HCT116 (cell line): ENCODE measurements at regions not wholly inside any gene's neighbourhood (a gene's known extent, or its start where the extent isn't known, plus 50 kb on each side); places are given as distances from the start of the nearest gene placed in this dataset.

Experiments used
- ATAC-seq: fragments of 200-7000 bp; cut with Tn5 transposase; 2 replicates; pipeline ENCODE4 v1.9.1; 2020; ENCODE audit warnings: mild to moderate bottlenecking, moderate library complexity
- BruUV-seq: library from RNA; stranded (reverse); fragments of 400-500 nt; replicated peaks from 2 replicates; lab custom pipeline; 2021; lab: Mats Ljungman, UMichigan
- CTCF ChIA-PET: fragments of 300-600 bp; sonication (Branson Sonifier 250); formaldehyde crosslinking; loops from one replicate; lab custom pipeline; 2021; ENCODE audit warnings: antibody characterized with exemption; lab: Charles Lee
- POLR2A ChIA-PET: fragments of 300-600, 350-600 bp; sonication (Branson Sonifier 250); formaldehyde crosslinking; loops from one replicate; lab custom pipeline; 2021; ENCODE audit warnings: antibody characterized with exemption; lab: Charles Lee
- RAD21 ChIA-PET, 2 experiments: fragments of 300-600 bp; sonication (Branson Sonifier 250); formaldehyde crosslinking; loops; one replicate each; lab custom pipeline; 2023; ENCODE audit warnings: low total read pairs in 2 of 2; ENCODE audit not compliant: uncharacterized antibody in 2 of 2, unreplicated experiment in 2 of 2, low non-redundant PET in 1 of 2; lab: Charles Lee
- DNase-seq: peaks from one replicate; pipeline ENCODE4 v3.0.0-alpha.2; 2010; ENCODE audit warnings: low read depth, low spot score
- H2AFZ ChIP-seq: fragments of 200-600 bp; shearing (Covaris generic), sonication (generic); 2 replicates; pipeline ENCODE4 v1.6.1; 2017; ENCODE audit warnings: low read depth, mixed run types, mixed read lengths, antibody characterized with exemption, low read length; ENCODE audit not compliant: poor library complexity, severe bottlenecking
- H3K27ac ChIP-seq: 2 replicates; pipeline ENCODE4 v1.5.1; 2012; ENCODE audit warnings: low read depth, low read length
- H3K27me3 ChIP-seq: fragments of 200-600 bp; sonication (generic); 2 replicates; pipeline ENCODE4 v1.6.1; 2016; ENCODE audit warnings: mixed run types, low read length, mixed read lengths; ENCODE audit not compliant: insufficient read depth
- H3K36me3 ChIP-seq, 2 experiments: fragments of 200-500 bp in 1 of 2; fragments of 200-600 bp in 1 of 2; sonication (Bioruptor generic) in 1 of 2; sonication (generic) in 1 of 2; 2 replicates each; pipeline versions ENCODE4 v1.5.1 to v1.6.1; 2014 to 2016; ENCODE audit warnings: low read length in 2 of 2, inconsistent platforms in 1 of 2, mixed read lengths in 1 of 2, mixed run types in 1 of 2; ENCODE audit not compliant: insufficient read depth in 2 of 2, control insufficient read depth in 1 of 2
- H3K4me1 ChIP-seq, 2 experiments: fragments of 200-600 bp in 1 of 2; sonication (generic) in 1 of 2; 2 replicates each; pipeline versions ENCODE4 v1.5.1 to v1.6.1; 2012 to 2017; ENCODE audit warnings: low read length in 2 of 2, inconsistent platforms in 1 of 2, mild to moderate bottlenecking in 1 of 2, mixed read lengths in 1 of 2, mixed run types in 1 of 2, moderate library complexity in 1 of 2; ENCODE audit not compliant: insufficient read depth in 2 of 2, control insufficient read depth in 1 of 2
- H3K4me2 ChIP-seq: fragments of 200-600 bp; sonication (generic); 2 replicates; pipeline ENCODE4 v1.6.1; 2017; ENCODE audit warnings: mixed run types, low read length, mixed read lengths
- H3K4me3 ChIP-seq, 2 experiments: fragments of 200-600 bp in 1 of 2; sonication (generic) in 1 of 2; replicated peaks in 1 of 2; 2 replicates each; pipeline ENCODE4 v1.5.1; 2011 to 2016; ENCODE audit warnings: low read length in 2 of 2, control low read depth in 1 of 2, low read depth in 1 of 2, mild to moderate bottlenecking in 1 of 2, mixed read lengths in 1 of 2, mixed run types in 1 of 2
- H3K79me2 ChIP-seq: fragments of 200-600 bp; sonication (generic); 2 replicates; pipeline ENCODE4 v1.6.1; 2017; ENCODE audit warnings: mild to moderate bottlenecking, mixed run types, low read length, moderate library complexity, mixed read lengths; ENCODE audit not compliant: insufficient read depth
- H3K9ac ChIP-seq: fragments of 200-600 bp; sonication (generic); 2 replicates; pipeline ENCODE4 v1.6.1; 2016; ENCODE audit warnings: low read length, mixed read lengths
- H3K9me2 ChIP-seq: fragments of 200-600 bp; sonication (generic), shearing (Covaris generic); 2 replicates; pipeline ENCODE4 v1.6.1; 2017; ENCODE audit warnings: mixed run types, mild to moderate bottlenecking, moderate library complexity; ENCODE audit not compliant: insufficient read depth
- H3K9me3 ChIP-seq, 2 experiments: fragments of 200-500 bp in 1 of 2; fragments of 200-600 bp in 1 of 2; sonication (Bioruptor generic) in 1 of 2; sonication (generic) in 1 of 2; 2 replicates each; pipeline ENCODE4 v1.6.1; 2014 to 2017; ENCODE audit warnings: low read length in 2 of 2, mixed read lengths in 2 of 2, inconsistent platforms in 1 of 2, low read depth in 1 of 2, mild to moderate bottlenecking in 1 of 2, mixed run types in 1 of 2, moderate library complexity in 1 of 2; ENCODE audit not compliant: control insufficient read depth in 1 of 2, insufficient read depth in 1 of 2
- H4K20me1 ChIP-seq: fragments of 200-600 bp; sonication (generic), shearing (Covaris generic); 2 replicates; pipeline ENCODE4 v1.6.1; 2017; ENCODE audit warnings: mixed run types, mild to moderate bottlenecking, moderate library complexity; ENCODE audit not compliant: insufficient read depth
- ATF3 ChIP-seq: IDR thresholded peaks from 2 replicates; pipeline ENCODE4 v1.6.1; 2012
- CBX3 ChIP-seq: IDR thresholded peaks from 2 replicates; pipeline ENCODE4 v1.6.1; 2012; ENCODE audit warnings: low read depth
- EZH2 ChIP-seq: fragments of 200-600 bp; sonication (generic); IDR thresholded peaks from 2 replicates; pipeline ENCODE4 v1.6.1; 2017; ENCODE audit warnings: antibody characterized with exemption, mixed run types
- EZH2phosphoT487 ChIP-seq: fragments of 200-600 bp; IDR thresholded peaks from 2 replicates; pipeline ENCODE4 v1.6.1; 2018; ENCODE audit warnings: antibody characterized with exemption, borderline replicate concordance
- FOSL1 ChIP-seq: IDR thresholded peaks from 2 replicates; pipeline ENCODE4 v1.6.1; 2012; ENCODE audit warnings: low read depth
- JUND ChIP-seq: IDR thresholded peaks from 2 replicates; pipeline ENCODE4 v1.6.1; 2012
- MAX ChIP-seq: IDR thresholded peaks from 2 replicates; pipeline ENCODE4 v1.6.1; 2012
- POLR2A ChIP-seq: IDR thresholded peaks from 2 replicates; pipeline ENCODE4 v1.7.0; 2011; ENCODE audit warnings: borderline replicate concordance; ENCODE audit not compliant: insufficient read depth, insufficient read length; ENCODE audit errors: extremely low read depth
- POLR2AphosphoS5 ChIP-seq: IDR thresholded peaks from 2 replicates; pipeline ENCODE4 v1.6.1; 2011; ENCODE audit warnings: mild to moderate bottlenecking, low read depth, low read length, moderate library complexity
- REST ChIP-seq: IDR thresholded peaks from 2 replicates; pipeline ENCODE4 v1.6.1; 2012; ENCODE audit warnings: low read depth
- SIN3A ChIP-seq: IDR thresholded peaks from 2 replicates; pipeline ENCODE4 v1.6.1; 2012; ENCODE audit warnings: low read depth
- SRF ChIP-seq: IDR thresholded peaks from 2 replicates; pipeline ENCODE4 v1.6.1; 2012; ENCODE audit warnings: low read depth
- TCF7L2 ChIP-seq: IDR thresholded peaks from 2 replicates; pipeline ENCODE4 v1.7.0; 2011; ENCODE audit warnings: borderline replicate concordance, inconsistent platforms; ENCODE audit not compliant: insufficient read depth, insufficient read length; ENCODE audit errors: extremely low read depth
- YY1 ChIP-seq: IDR thresholded peaks from 2 replicates; pipeline ENCODE4 v1.6.1; 2011; ENCODE audit warnings: low read length, low read depth, moderate library complexity, mild to moderate bottlenecking; ENCODE audit not compliant: insufficient replicate concordance; ENCODE audit errors: extremely low read depth
- ZFX ChIP-seq: fragments of 450-650 bp; IDR thresholded peaks from 2 replicates; pipeline ENCODE4 v1.6.1; 2017
- ZNF274 ChIP-seq: fragments of 200-500 bp; sonication (Bioruptor generic); IDR thresholded peaks from 2 replicates; pipeline ENCODE4 v1.6.1; 2014; ENCODE audit warnings: mild to moderate bottlenecking, low read depth, low read length, inconsistent platforms
- intact Hi-C: fragments of 100-400 bp; cut with micrococcal nuclease; formaldehyde crosslinking; loops from 2 replicates; pipeline ENCODE4 v1.10.0; 2022
- TF ChIP-seq, protein P1 (sequence below): IDR thresholded peaks from 2 replicates; pipeline ENCODE4 v1.6.1; 2011; ENCODE audit warnings: mild to moderate bottlenecking, low read length, moderate library complexity; ENCODE audit not compliant: insufficient replicate concordance; ENCODE audit errors: extremely low read depth
- TF ChIP-seq, protein P2 (sequence below), 3 experiments: fragments of 200-600 bp in 1 of 3; sonication (generic) in 1 of 3; IDR thresholded peaks in 2 of 3; conservative IDR thresholded peaks in 1 of 3; 2 replicates each; pipeline ENCODE4 v1.5.1; 2012 to 2017; ENCODE audit warnings: low read depth in 2 of 3, low read length in 2 of 3, antibody characterized with exemption in 1 of 3, borderline replicate concordance in 1 of 3, control low read depth in 1 of 3, mild to moderate bottlenecking in 1 of 3, mixed read lengths in 1 of 3, mixed run types in 1 of 3, moderate library complexity in 1 of 3; ENCODE audit not compliant: insufficient read depth in 1 of 3

GRCh38 chr6:144888621-144889020 lies 603.5 kb downstream of the UTRN start (continued):
- TF ChIP-seq, protein P1, sequence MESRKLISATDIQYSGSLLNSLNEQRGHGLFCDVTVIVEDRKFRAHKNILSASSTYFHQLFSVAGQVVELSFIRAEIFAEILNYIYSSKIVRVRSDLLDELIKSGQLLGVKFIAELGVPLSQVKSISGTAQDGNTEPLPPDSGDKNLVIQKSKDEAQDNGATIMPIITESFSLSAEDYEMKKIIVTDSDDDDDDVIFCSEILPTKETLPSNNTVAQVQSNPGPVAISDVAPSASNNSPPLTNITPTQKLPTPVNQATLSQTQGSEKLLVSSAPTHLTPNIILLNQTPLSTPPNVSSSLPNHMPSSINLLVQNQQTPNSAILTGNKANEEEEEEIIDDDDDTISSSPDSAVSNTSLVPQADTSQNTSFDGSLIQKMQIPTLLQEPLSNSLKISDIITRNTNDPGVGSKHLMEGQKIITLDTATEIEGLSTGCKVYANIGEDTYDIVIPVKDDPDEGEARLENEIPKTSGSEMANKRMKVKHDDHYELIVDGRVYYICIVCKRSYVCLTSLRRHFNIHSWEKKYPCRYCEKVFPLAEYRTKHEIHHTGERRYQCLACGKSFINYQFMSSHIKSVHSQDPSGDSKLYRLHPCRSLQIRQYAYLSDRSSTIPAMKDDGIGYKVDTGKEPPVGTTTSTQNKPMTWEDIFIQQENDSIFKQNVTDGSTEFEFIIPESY, result no peak
- TF ChIP-seq, all 23 proteins: peak for 0

- Histone ChIP-seq H3K4me1 (peaks cover 28 to 50% of the 10 kb centered on the region in 2 experiments), H2AFZ (no peak overlapping the region), H3K9me3 (no peaks in the 10 kb centered on the region), H3K4me3 (no peak overlapping the region), H3K79me2 (no peaks in the 10 kb centered on the region), H3K36me3 (peaks cover 0 to 14% of the 10 kb centered on the region in 2 experiments; a peak in 1 of 4 replicates), H3K4me2 (no peak overlapping the region), H3K27ac (no peak overlapping the region), H3K9me2 (no peaks in the 10 kb centered on the region), H4K20me1 (no peaks in the 10 kb centered on the region), H3K9ac (no peak overlapping the region), H3K27me3 (no peaks in the 10 kb centered on the region)
- ChIA-PET RAD21 (no interaction called here), POLR2A (no interaction called here), CTCF (no interaction called here)
- ATAC-seq, result no peak
- no TSS peak for BruUV-seq
- no peak for DNase-seq
- intact Hi-C loops, result no loop called here
- TF ChIP-seq ZFX (no peak), YY1 (no peak), MAX (no peak), SRF (no peak), EZH2phosphoT487 (no peak), REST (no peak), CBX3 (no peak), EZH2 (no peak), POLR2AphosphoS5 (no peak), ATF3 (no peak), ZNF274 (no peak), SIN3A (no peak), FOSL1 (no peak), JUND (no peak), TCF7L2 (no peak), POLR2A (no peak)
- TF ChIP-seq, protein P2, sequence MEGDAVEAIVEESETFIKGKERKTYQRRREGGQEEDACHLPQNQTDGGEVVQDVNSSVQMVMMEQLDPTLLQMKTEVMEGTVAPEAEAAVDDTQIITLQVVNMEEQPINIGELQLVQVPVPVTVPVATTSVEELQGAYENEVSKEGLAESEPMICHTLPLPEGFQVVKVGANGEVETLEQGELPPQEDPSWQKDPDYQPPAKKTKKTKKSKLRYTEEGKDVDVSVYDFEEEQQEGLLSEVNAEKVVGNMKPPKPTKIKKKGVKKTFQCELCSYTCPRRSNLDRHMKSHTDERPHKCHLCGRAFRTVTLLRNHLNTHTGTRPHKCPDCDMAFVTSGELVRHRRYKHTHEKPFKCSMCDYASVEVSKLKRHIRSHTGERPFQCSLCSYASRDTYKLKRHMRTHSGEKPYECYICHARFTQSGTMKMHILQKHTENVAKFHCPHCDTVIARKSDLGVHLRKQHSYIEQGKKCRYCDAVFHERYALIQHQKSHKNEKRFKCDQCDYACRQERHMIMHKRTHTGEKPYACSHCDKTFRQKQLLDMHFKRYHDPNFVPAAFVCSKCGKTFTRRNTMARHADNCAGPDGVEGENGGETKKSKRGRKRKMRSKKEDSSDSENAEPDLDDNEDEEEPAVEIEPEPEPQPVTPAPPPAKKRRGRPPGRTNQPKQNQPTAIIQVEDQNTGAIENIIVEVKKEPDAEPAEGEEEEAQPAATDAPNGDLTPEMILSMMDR (IDR thresholded peaks at IDR 0.05 in 2 of 3, conservative IDR thresholded peaks at IDR 0.05 in 1 of 3; ENCODE audit: borderline replicate concordance in 1 of 3, insufficient read depth in 1 of 3, low read depth in 2 of 3, low read length in 2 of 3), result no peak
Observed at GRCh38 chr6:144893680-144894151, 608.6 kb downstream of the UTRN start.
